Stimulated activated effector memory CD8-positive, alpha-beta T cell treated with anti-CD3 and anti-CD28 coated beads, Interleukin-12 subunit alpha, Interleukin-12 subunit beta, amount 100 ng/mL, for 72 hours (primary cell): ENCODE measurements at regions not wholly inside any gene's neighbourhood (a gene's known extent, or its start where the extent isn't known, plus 50 kb on each side); places are given as distances from the start of the nearest gene placed in this dataset.
A peak's percentile ranks its signal among the peaks of the same experiment; 100 is the strongest.

ENCODE experiments used
- ATAC-seq: fragments of 150-1000 bp; cut with Tn5 transposase; 2 replicates; pipeline ENCODE4 v1.10.0; 2021
- DNase-seq, 2 donors: peaks; one replicate each; pipeline ENCODE4 v3.0.0; 2021 to 2022; ENCODE audit warnings: low spot score in 2 of 2
- H3K27ac Mint-ChIP-seq: one replicate; pipeline ENCODE4 v1.8.0; 2022; ENCODE audit warnings: mild to moderate bottlenecking, mixed read lengths
- H3K36me3 Mint-ChIP-seq: one replicate; pipeline ENCODE4 v1.8.0; 2022; ENCODE audit warnings: mild to moderate bottlenecking, mixed read lengths
- H3K4me1 Mint-ChIP-seq: one replicate; pipeline ENCODE4 v1.8.0; 2022; ENCODE audit warnings: mixed read lengths
- H3K4me3 Mint-ChIP-seq: one replicate; pipeline ENCODE4 v1.8.0; 2022; ENCODE audit warnings: mild to moderate bottlenecking, mixed read lengths
- H3K9me3 Mint-ChIP-seq: one replicate; pipeline ENCODE4 v1.8.0; 2022; ENCODE audit warnings: mixed read lengths

GRCh38 chr5:52504584-52505240 lies 283.0 kb upstream of the ITGA1 start:
- no peaks in the 10 kb centered on the region for H3K9me3 Mint-ChIP-seq
- H3K4me1 Mint-ChIP-seq, result no peaks in the 10 kb centered on the region
- DNase-seq, result no peak
- no peak overlapping the region for H3K4me3 Mint-ChIP-seq
- no peak overlapping the region for H3K27ac Mint-ChIP-seq
- no peaks in the 10 kb centered on the region for H3K36me3 Mint-ChIP-seq
- ATAC-seq, result no peak

GRCh38 chr5:52517667-52518066 lies 270.0 kb upstream of the ITGA1 start:
- Mint-ChIP-seq H3K4me3 (no peak overlapping the region), H3K27ac (no peak overlapping the region), H3K4me1 (no peaks in the 10 kb centered on the region), H3K36me3 (no peaks in the 10 kb centered on the region), H3K9me3 (peaks cover 7% of the 10 kb centered on the region)
- ATAC-seq (peak; percentile 24), DNase-seq (no peak)

- H3K4me3 Mint-ChIP-seq, result no peak overlapping the region
- no peak overlapping the region for H3K27ac Mint-ChIP-seq
- ATAC-seq (no peak), DNase-seq (no peak)
- H3K9me3 Mint-ChIP-seq, result peaks cover 3% of the 10 kb centered on the region
- H3K36me3 Mint-ChIP-seq, result no peaks in the 10 kb centered on the region
- no peaks in the 10 kb centered on the region for H3K4me1 Mint-ChIP-seq
Observed at GRCh38 chr5:52520171-52520570, 267.5 kb upstream of the ITGA1 start.

- Mint-ChIP-seq H3K4me3 (no peak overlapping the region), H3K27ac (no peak overlapping the region), H3K4me1 (no peaks in the 10 kb centered on the region), H3K36me3 (no peaks in the 10 kb centered on the region), H3K9me3 (no peaks in the 10 kb centered on the region)
- DNase-seq (no peak), ATAC-seq (no peak)
Observed at GRCh38 chr5:52521236-52521635, 266.5 kb upstream of the ITGA1 start.

DNA sequence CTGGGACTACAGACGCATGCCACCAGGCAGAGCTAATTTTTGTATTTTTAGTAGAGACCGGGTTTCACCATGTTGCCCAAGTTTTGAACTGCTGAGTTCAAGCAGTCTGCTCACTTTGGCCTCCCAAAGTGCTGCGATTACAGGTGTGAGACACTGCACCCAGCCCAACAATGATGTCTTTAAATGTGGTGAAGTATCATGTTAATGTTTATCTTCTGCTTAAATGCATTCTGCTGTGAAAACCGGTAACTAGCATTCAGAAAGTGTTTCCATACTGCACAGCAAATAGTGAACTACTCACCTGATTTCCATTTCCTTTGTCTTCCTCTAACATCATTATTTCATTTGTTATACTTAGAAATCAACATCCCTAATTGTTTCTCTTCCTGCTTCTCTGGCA lies 264.0 kb upstream of the ITGA1 start:
- DNase-seq (no peak), ATAC-seq (no peak)
- Mint-ChIP-seq H3K9me3 (no peaks in the 10 kb centered on the region), H3K4me1 (no peaks in the 10 kb centered on the region), H3K36me3 (no peaks in the 10 kb centered on the region), H3K27ac (no peak overlapping the region), H3K4me3 (no peak overlapping the region)

DNA sequence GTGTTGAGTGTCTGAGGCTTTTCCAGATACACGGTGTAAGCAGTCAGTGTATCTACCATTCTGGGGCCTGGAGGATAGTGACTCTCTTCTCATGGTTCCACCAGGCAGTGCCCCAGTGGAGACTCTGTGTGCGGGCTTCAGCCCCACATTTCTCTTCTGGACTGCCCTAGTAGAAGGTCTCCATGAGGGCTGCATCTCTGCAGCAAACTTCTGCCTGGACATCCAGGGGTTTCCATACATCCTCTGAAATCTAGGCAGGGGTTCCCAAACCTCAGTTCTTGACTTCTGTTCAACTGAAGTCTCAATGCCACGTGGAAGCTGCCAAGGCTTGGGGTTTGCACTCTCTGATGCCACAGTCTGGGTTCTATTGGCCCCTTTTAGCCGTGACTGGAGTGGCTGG lies 256.6 kb upstream of the ITGA1 start:
- Mint-ChIP-seq H3K4me1 (no peaks in the 10 kb centered on the region), H3K27ac (no peak overlapping the region), H3K36me3 (no peaks in the 10 kb centered on the region), H3K9me3 (peaks cover 12% of the 10 kb centered on the region), H3K4me3 (no peak overlapping the region)
- ATAC-seq (no peak), DNase-seq (no peak)

GRCh38 chr5:52543594-52543993 lies 244.1 kb upstream of the ITGA1 start:
- H3K27ac Mint-ChIP-seq, result no peak overlapping the region
- ATAC-seq (no peak), DNase-seq (no peak)
- no peaks in the 10 kb centered on the region for H3K9me3 Mint-ChIP-seq
- H3K4me3 Mint-ChIP-seq, result no peak overlapping the region
- H3K36me3 Mint-ChIP-seq, result no peaks in the 10 kb centered on the region
- no peaks in the 10 kb centered on the region for H3K4me1 Mint-ChIP-seq

GRCh38 chr5:52544738-52545137 lies 243.0 kb upstream of the ITGA1 start:
- Mint-ChIP-seq H3K4me1 (no peaks in the 10 kb centered on the region), H3K36me3 (no peaks in the 10 kb centered on the region), H3K27ac (no peak overlapping the region), H3K4me3 (no peak overlapping the region), H3K9me3 (no peaks in the 10 kb centered on the region)
- DNase-seq (no peak), ATAC-seq (peak; percentile 59)

GRCh38 chr5:52554293-52554692 lies 233.4 kb upstream of the ITGA1 start:
- H3K36me3 Mint-ChIP-seq, result no peaks in the 10 kb centered on the region
- ATAC-seq (no peak), DNase-seq (no peak)
- no peak overlapping the region for H3K4me3 Mint-ChIP-seq
- H3K9me3 Mint-ChIP-seq, result no peaks in the 10 kb centered on the region
- no peak overlapping the region for H3K27ac Mint-ChIP-seq
- H3K4me1 Mint-ChIP-seq, result no peaks in the 10 kb centered on the region

GRCh38 chr5:52560366-52560765 lies 227.3 kb upstream of the ITGA1 start:
- H3K36me3 Mint-ChIP-seq, result no peaks in the 10 kb centered on the region
- H3K4me3 Mint-ChIP-seq, result no peak overlapping the region
- DNase-seq, result no peak
- ATAC-seq, result no peak
- H3K27ac Mint-ChIP-seq, result no peak overlapping the region
- H3K4me1 Mint-ChIP-seq, result no peaks in the 10 kb centered on the region
- H3K9me3 Mint-ChIP-seq, result no peaks in the 10 kb centered on the region

DNA sequence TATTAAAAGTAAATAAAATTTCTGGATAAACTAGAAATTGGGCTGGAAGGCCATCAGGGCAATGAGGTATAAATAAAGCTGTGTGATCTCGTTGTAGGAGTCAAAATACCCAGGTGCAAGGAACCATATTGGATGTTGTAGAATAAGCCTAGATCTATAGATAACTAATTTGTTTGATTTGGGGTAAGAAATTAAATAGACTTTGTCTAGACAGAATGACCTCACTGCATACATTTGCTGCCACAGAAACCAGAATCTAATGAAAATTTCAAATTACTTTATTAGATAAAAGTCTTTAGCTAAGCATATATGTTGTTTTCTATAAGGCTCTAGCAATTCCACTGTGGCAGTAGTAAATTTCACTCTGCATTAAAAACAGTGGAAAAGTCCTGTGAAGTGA lies 225.2 kb upstream of the ITGA1 start:
- no peaks in the 10 kb centered on the region for H3K36me3 Mint-ChIP-seq
- H3K9me3 Mint-ChIP-seq, result no peaks in the 10 kb centered on the region
- H3K4me1 Mint-ChIP-seq, result no peaks in the 10 kb centered on the region
- H3K4me3 Mint-ChIP-seq, result no peak overlapping the region
- ATAC-seq (no peak), DNase-seq (no peak)
- H3K27ac Mint-ChIP-seq, result no peak overlapping the region

DNA sequence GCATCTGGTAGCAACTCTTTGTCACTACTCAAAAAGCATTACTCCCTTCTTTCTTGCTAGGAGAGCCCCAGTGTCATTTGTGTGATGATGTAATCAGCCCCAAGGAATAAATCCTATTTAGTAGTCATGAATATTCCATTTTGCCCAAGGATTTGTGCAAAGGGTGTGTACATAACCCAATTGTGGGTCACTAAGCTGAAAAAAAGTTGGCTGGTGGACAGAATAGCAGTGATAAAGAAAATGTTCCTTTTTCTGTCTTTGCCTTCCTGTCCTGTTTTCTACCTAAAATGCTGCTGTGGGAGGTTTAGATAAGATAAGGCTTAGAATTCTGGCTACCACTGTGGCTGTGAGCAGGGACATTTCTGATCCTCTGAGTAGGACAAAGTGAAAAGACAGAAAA lies 223.1 kb upstream of the ITGA1 start:
- ATAC-seq (no peak), DNase-seq (no peak)
- no peaks in the 10 kb centered on the region for H3K4me1 Mint-ChIP-seq
- H3K9me3 Mint-ChIP-seq, result no peaks in the 10 kb centered on the region
- H3K36me3 Mint-ChIP-seq, result no peaks in the 10 kb centered on the region
- no peak overlapping the region for H3K27ac Mint-ChIP-seq
- no peak overlapping the region for H3K4me3 Mint-ChIP-seq

DNA sequence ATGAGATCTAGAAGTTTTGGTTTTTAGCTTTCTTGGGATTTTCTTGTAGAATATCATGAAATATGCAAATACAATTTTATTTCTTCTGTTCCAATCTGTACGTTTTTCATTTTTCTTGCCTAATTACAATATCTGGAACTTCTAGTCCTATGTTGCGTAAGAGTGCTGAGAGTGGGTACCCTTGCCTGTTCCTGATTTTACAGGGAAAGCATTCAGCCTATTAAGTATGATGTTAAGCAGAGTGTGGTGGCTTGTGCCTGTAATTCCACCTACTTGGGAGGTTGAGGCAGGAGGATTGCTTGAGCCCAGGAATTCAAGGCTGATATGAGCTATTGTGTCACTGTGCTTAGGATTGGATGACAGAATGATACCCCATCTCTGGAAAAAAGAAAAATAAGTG lies 210.2 kb upstream of the ITGA1 start:
- ATAC-seq, result no peak
- Mint-ChIP-seq H3K9me3 (no peaks in the 10 kb centered on the region), H3K36me3 (no peaks in the 10 kb centered on the region), H3K4me1 (no peaks in the 10 kb centered on the region), H3K4me3 (no peak overlapping the region), H3K27ac (no peak overlapping the region)
- no peak for DNase-seq

GRCh38 chr5:52579391-52579790 lies 208.3 kb upstream of the ITGA1 start:
- no peak overlapping the region for H3K4me3 Mint-ChIP-seq
- no peaks in the 10 kb centered on the region for H3K4me1 Mint-ChIP-seq
- no peak for DNase-seq
- H3K27ac Mint-ChIP-seq, result no peak overlapping the region
- no peak for ATAC-seq
- no peaks in the 10 kb centered on the region for H3K36me3 Mint-ChIP-seq
- H3K9me3 Mint-ChIP-seq, result no peaks in the 10 kb centered on the region

DNA sequence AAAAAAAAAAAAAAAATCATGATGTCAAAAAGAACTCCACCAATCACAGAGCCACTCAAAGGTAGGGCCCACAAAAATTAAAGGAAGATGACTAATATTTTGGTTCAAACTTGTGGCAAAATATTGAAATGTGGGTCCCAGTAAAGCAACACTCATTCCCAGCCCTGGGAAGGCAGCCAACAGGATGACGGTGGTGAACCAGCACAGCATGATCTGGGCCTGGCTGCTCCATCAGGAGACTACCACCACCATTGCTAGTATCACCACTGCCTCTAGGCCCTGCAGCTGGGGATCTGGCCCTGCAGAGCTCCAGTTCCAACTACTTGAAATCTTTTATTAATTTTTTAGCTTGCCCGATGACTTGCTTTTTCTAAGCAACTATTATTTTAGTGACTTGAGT lies 206.8 kb upstream of the ITGA1 start:
- DNase-seq, result no peak
- Mint-ChIP-seq H3K36me3 (no peaks in the 10 kb centered on the region), H3K4me1 (no peaks in the 10 kb centered on the region), H3K27ac (no peak overlapping the region), H3K9me3 (no peaks in the 10 kb centered on the region), H3K4me3 (no peak overlapping the region)
- ATAC-seq, result no peak

DNA sequence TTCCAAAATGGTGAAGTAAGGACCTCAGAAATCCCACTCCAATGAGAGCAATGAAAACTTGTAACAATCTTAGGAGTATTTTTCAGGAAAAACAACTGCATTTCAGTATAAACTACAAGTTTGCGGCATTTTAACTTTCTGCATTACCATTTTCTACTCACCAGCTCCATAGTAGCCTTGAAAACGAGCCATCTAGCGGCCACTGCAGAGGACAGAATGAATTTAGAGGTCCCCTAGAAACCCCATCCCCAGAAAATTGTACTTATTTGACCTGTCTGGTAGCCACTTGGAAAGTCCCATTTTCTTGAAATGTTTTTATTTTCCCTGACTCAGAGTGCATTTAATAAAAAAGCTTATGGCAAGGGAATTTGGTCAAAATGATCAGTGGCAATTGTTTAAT lies 205.4 kb upstream of the ITGA1 start:
- H3K36me3 Mint-ChIP-seq, result no peaks in the 10 kb centered on the region

DNA sequence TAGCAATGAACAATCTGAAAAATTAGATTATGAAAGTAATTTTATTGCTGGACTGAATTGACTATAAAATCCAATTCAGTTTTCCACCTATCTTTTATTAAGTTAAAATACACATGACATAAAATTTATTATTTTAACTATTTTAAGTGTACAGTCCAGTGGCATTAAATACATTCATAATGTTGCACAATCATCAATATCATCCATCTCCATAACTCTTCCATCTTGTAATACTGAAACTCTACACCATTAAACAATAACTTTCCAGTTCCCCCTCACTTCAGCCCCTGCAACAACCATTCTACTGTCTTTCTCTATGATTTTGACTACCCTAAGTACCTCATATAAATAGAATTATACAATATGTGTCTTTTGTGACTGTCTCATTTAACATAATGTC lies 200.6 kb upstream of the ITGA1 start:
- Mint-ChIP-seq H3K27ac (no peak overlapping the region), H3K4me3 (no peak overlapping the region), H3K4me1 (no peaks in the 10 kb centered on the region), H3K9me3 (no peaks in the 10 kb centered on the region), H3K36me3 (no peaks in the 10 kb centered on the region)
- no peak for ATAC-seq
- DNase-seq, result no peak

More for the DNA sequence above, 205.4 kb upstream of the ITGA1 start:
- no peaks in the 10 kb centered on the region for H3K4me1 Mint-ChIP-seq
- H3K27ac Mint-ChIP-seq, result no peak overlapping the region
- ATAC-seq (no peak), DNase-seq (no peak)
- H3K9me3 Mint-ChIP-seq, result no peaks in the 10 kb centered on the region
- no peak overlapping the region for H3K4me3 Mint-ChIP-seq
